ENCODE measurements at regions not wholly inside any gene's neighbourhood (a gene's known extent, or its start where the extent isn't known, plus 50 kb on each side); places are given as distances from the start of the nearest gene placed in this dataset.
"Not testable (repeated sequence)": the region's sequence is repeated elsewhere in the genome, so short reads cannot be mapped to it uniquely, and the experiment has no call there.

DNA sequence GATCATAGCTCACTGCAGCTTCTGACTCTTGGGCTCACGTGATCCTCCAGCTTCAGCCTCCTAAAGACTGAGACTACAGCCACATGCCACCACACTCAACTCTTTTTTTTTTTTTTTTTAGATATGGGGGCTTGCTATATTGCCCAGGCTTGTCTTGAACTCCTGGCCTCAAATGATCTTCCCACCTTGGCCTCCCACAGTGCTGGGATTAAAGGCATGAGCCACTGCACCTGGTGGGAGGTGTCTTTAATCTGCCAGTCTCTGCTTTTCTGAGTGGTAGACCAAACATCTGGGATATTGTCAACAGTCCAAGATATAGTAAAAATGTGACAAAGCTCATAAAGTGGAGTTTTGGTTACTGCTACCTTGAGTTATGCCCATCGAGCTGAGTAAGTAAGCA lies 104.9 kb upstream of the FOXP2 start:
- Histone ChIP-seq H3K4me1 (ENCODE audit: insufficient read depth, low read length) (no peaks in the 10 kb centered on the region), H3K9me3 (ENCODE audit: control insufficient read depth, insufficient read depth, low read length) (no peaks in the 10 kb centered on the region), H3K36me3 (ENCODE audit: insufficient read depth, low read length) (no peaks in the 10 kb centered on the region), H3K9ac (ENCODE audit: low read depth, low read length) (no peak overlapping the region)

DNA sequence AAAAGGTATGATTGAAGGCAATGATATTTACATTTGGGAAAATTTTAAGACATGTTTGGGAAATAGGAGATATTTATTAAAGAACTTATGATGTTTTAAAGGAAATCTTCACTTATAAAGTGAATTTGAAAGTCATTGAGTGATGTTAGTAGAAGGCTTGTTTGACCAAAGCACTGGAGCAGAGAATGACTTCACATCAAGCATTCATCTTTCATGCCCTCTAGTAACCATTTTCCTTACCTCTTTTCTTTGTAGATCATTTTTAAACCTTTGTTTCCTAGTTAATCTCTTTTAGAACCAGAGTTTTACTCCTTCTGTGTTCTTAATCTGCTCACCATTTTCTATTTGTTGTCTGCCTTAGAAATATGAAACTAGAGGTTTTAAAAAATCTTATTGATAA lies 111.3 kb upstream of the FOXP2 start:
- H3K9me3 ChIP-seq (ENCODE audit: control insufficient read depth, insufficient read depth, low read length) = no peaks in the 10 kb centered on the region
- H3K36me3 ChIP-seq (ENCODE audit: insufficient read depth, low read length) = no peaks in the 10 kb centered on the region

DNA sequence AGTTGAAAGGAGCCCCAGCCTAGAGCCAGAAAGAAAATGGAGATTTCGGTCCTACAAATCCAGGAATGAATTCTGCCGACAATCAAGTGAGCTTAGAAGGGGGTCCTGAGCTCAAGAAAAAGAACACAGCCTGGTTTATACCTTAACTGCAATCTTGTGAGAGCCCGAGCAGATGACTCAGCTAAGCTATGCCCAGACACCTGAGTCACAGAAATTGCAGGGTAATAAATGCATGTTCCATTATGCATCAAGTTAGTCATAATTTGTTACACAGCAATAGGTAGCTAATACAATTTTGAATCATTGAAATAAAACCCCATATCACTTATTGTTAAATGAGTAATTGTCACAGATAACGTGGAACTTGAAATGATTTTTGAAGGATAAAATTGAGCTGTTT lies 111.8 kb upstream of the FOXP2 start:
- no peaks in the 10 kb centered on the region for H3K9me3 ChIP-seq (ENCODE audit: control insufficient read depth, insufficient read depth, low read length)
- H3K4me1 ChIP-seq (ENCODE audit: insufficient read depth, low read length) = no peaks in the 10 kb centered on the region
- no peak overlapping the region for H3K9ac ChIP-seq (ENCODE audit: low read depth, low read length)
- H3K36me3 ChIP-seq (ENCODE audit: insufficient read depth, low read length) = no peaks in the 10 kb centered on the region

More for the DNA sequence above, 111.3 kb upstream of the FOXP2 start:
- H3K4me1 ChIP-seq (ENCODE audit: insufficient read depth, low read length) = no peaks in the 10 kb centered on the region
- H3K9ac ChIP-seq (ENCODE audit: low read depth, low read length) = no peak overlapping the region

DNA sequence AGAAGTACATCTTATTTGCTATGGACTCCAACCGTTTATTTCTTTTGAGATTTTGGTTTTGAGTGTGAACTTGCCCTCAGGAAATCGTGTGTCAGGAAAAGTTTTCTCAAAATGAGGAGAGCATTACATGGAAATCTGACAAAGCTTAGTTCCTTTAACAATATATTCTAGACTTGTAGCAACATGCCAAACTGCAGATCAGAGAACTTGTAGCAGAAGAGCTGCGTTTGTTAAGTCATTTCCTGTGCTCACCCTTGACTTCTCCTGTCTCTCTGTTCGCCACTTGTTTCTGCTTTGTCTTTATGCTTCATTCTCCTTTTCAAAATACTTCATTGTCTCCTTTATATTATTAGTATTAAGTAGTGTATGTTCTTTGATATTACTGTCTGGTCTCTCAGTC lies 116.6 kb upstream of the FOXP2 start:
- H3K4me1 ChIP-seq (ENCODE audit: insufficient read depth, low read length) = no peaks in the 10 kb centered on the region

DNA sequence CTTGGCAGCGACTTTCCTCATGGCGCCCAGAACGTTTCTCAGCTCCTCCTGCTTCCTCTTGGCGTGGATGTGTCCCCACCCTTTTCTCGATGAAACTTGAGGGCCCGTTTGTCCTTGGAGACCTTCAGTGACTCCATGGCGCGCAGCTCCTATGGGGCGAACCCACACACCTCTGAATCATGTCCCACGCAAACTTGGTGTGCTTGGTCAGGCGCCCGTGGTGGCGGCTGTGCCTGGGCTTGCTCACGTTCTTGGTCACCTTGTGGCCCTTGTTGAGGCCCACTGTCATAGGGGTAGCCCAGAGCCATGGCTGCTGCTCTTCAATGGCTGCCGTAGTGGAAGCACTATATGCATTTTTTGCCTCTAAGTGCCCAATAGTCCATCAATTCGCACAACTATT lies 117.5 kb upstream of the FOXP2 start:
- Histone ChIP-seq H3K4me1 (ENCODE audit: insufficient read depth, low read length) (no peaks in the 10 kb centered on the region), H3K9ac (ENCODE audit: low read depth, low read length) (no peak overlapping the region), H3K36me3 (ENCODE audit: insufficient read depth, low read length) (no peaks in the 10 kb centered on the region), H3K9me3 (ENCODE audit: control insufficient read depth, insufficient read depth, low read length) (no peaks in the 10 kb centered on the region)

More for the DNA sequence above, 116.6 kb upstream of the FOXP2 start:
- no peaks in the 10 kb centered on the region for H3K36me3 ChIP-seq (ENCODE audit: insufficient read depth, low read length)
- no peaks in the 10 kb centered on the region for H3K9me3 ChIP-seq (ENCODE audit: control insufficient read depth, insufficient read depth, low read length)
- H3K9ac ChIP-seq (ENCODE audit: low read depth, low read length) = no peak overlapping the region

DNA sequence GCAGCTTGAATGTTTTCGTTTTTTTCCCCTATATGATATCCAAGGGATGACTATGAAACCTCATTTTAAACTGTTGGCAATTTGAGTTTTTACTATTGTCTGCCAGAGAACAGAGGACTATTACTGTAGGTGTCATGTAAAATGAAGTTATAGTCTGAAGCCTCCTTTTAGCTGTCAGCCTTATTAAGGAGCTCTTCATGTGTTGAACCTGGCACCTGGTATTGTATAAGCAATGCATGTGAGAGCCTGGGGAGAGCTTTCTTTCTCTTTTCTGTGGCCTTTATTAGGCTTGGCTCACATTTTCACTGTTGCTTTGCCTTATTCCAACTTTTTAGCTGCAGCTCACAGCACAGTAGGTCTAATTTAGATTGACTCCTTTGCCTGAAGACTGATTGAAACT lies 119.1 kb upstream of the FOXP2 start:
- Histone ChIP-seq H3K4me1 (ENCODE audit: insufficient read depth, low read length) (no peaks in the 10 kb centered on the region), H3K9ac (ENCODE audit: low read depth, low read length) (no peak overlapping the region), H3K36me3 (ENCODE audit: insufficient read depth, low read length) (no peaks in the 10 kb centered on the region), H3K9me3 (ENCODE audit: control insufficient read depth, insufficient read depth, low read length) (no peaks in the 10 kb centered on the region)

DNA sequence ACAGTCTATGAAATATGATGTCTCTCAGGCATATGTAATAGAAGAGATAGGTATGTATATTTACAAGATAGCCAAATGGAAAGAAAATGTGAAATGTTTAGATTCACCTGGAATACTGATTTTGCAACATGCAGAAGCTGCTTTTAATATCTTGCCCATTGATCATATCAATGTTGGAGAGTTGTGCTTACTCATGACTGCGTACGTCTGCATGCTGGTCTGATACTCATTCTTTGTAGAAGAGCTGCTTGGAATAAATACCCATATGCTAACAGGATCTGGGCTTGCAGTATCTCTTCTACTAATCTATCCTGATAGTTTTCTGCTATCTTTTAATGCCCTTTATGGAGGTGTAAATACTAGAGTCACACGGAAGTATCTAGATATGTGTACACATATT lies 120.6 kb upstream of the FOXP2 start:
- H3K9me3 ChIP-seq (ENCODE audit: control insufficient read depth, insufficient read depth, low read length) = no peaks in the 10 kb centered on the region
- no peak overlapping the region for H3K9ac ChIP-seq (ENCODE audit: low read depth, low read length)
- no peaks in the 10 kb centered on the region for H3K36me3 ChIP-seq (ENCODE audit: insufficient read depth, low read length)
- no peaks in the 10 kb centered on the region for H3K4me1 ChIP-seq (ENCODE audit: insufficient read depth, low read length)

DNA sequence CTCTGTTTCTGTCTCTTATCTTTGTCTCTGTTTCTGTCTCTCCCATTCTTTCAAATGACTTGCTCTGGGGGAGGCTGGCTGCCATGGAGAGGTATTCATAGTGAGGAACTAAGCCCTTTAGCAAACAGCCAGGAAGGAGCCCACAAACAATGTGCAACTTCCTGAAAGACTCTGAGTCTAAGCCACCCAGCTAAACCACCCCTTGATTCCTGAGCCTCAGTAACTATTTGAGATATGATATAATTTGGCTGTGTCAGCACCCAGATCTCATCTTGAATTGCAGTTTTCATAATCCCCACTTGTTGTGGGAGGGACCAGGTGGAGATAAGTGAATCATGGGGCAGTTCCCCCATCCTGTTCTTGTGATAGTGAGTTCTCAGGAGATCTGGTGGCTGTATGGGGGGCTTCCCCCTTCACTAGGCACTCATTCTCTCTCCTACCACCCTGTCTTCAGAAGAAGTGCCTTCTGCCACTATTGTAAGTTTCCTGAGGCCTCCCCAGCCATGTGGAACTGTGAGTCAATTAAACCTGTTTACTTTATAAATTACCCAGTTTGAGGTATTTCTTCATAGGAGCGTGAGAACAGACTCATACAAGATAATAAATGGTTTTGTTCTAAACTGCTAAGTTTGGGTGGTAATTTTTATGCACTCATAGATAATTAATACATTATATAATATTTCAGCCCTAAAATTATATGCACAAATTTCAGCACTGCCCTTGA lies 121.2 kb upstream of the FOXP2 start:
- Histone ChIP-seq H3K36me3 (ENCODE audit: insufficient read depth, low read length) (no peaks in the 10 kb centered on the region), H3K9ac (ENCODE audit: low read depth, low read length) (no peak overlapping the region), H3K4me1 (ENCODE audit: insufficient read depth, low read length) (no peaks in the 10 kb centered on the region), H3K9me3 (ENCODE audit: control insufficient read depth, insufficient read depth, low read length) (no peaks in the 10 kb centered on the region)

DNA sequence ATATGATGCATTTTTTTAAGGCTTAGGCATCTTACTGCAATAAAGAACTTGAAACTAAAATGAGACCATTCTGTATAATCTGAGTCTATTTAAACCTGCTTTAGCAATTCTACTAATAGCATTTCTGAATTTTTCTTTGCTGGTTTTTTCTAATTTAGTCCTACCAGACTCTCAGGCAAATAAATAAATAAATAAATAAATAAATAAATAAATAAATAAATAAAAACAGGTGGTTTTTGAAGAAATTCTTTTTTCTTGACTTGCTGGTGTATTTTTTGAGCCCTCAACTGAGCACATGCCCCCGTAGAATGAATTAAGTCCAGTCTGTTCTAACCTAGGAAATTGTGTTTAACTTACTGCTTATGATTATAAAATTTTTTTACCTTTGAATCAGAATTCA lies 134.7 kb upstream of the FOXP2 start:
- H3K36me3 ChIP-seq (ENCODE audit: insufficient read depth, low read length) = no peaks in the 10 kb centered on the region
- no peaks in the 10 kb centered on the region for H3K4me1 ChIP-seq (ENCODE audit: insufficient read depth, low read length)

DNA sequence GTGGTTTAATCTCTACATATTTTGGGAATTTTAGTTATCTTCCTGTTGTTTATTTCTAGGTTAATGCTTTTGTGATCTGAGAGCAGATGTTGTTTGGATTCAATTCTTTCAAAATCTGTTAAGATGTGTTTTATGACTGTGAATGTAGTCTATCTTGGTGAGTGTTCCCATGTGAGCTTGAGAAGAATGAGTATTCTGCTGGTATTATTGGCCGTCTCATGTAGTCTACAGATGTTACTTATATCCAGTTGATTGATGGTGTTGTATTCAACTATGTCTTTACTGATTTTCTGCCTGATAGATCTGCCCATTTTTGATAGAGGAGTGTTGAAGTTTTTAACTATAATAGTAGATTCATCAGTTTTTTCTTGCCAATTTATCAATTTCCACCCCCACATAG lies 141.4 kb upstream of the FOXP2 start:
- no peak overlapping the region for H3K9ac ChIP-seq (ENCODE audit: low read depth, low read length)
- no peaks in the 10 kb centered on the region for H3K4me1 ChIP-seq (ENCODE audit: insufficient read depth, low read length)
- H3K9me3 ChIP-seq (ENCODE audit: control insufficient read depth, insufficient read depth, low read length) = no peaks in the 10 kb centered on the region
- no peaks in the 10 kb centered on the region for H3K36me3 ChIP-seq (ENCODE audit: insufficient read depth, low read length)

More for the DNA sequence above, 134.7 kb upstream of the FOXP2 start:
- H3K9me3 ChIP-seq (ENCODE audit: control insufficient read depth, insufficient read depth, low read length) = no peaks in the 10 kb centered on the region
- no peak overlapping the region for H3K9ac ChIP-seq (ENCODE audit: low read depth, low read length)

DNA sequence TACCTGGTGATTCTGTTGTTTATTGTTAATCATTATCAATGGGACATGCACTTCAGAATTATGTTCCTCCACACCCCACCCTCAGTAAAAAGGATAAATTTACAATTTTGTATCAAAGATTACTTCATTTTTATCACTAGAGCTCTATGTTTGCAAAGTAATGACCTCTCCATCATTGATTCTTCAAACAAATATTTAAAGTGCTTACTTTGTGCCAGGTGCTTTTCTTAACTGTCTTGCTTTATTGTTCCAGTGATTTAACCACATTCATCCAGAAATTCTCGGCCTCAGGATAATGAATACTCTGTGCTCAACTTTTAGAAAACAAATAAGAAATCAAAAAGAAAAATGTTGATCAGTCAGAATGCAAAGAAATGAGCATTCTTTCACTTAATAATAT lies 144.9 kb upstream of the FOXP2 start:
- no peak overlapping the region for H3K9ac ChIP-seq (ENCODE audit: low read depth, low read length)
- no peaks in the 10 kb centered on the region for H3K4me1 ChIP-seq (ENCODE audit: insufficient read depth, low read length)
- H3K36me3 ChIP-seq (ENCODE audit: insufficient read depth, low read length) = no peaks in the 10 kb centered on the region
- H3K9me3 ChIP-seq (ENCODE audit: control insufficient read depth, insufficient read depth, low read length) = no peaks in the 10 kb centered on the region; the same call in 1 of the 2 replicates

DNA sequence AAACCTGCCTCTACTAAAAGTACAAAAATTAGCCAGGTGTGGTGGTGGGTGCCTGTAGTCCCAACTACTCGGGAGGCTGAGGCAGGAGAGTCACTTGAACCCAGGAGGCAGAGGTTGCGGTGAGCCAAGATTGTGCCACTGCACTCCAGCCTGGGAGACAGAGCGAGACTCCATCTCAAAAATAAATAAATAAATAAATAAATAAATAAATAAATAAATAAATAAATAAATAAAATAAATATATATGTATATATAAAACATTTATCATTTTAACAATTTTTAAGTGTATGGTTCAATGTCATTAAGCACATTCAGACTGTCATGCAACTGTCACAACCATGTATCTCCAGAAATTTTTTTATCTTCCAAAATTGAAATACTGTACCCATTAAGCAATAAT lies 147.1 kb upstream of the FOXP2 start:
- not testable (repeated sequence) for H3K36me3 ChIP-seq (ENCODE audit: insufficient read depth, low read length); H3K4me1 ChIP-seq (ENCODE audit: insufficient read depth, low read length); H3K9ac ChIP-seq (ENCODE audit: low read depth, low read length); H3K9me3 ChIP-seq (ENCODE audit: control insufficient read depth, insufficient read depth, low read length)

DNA sequence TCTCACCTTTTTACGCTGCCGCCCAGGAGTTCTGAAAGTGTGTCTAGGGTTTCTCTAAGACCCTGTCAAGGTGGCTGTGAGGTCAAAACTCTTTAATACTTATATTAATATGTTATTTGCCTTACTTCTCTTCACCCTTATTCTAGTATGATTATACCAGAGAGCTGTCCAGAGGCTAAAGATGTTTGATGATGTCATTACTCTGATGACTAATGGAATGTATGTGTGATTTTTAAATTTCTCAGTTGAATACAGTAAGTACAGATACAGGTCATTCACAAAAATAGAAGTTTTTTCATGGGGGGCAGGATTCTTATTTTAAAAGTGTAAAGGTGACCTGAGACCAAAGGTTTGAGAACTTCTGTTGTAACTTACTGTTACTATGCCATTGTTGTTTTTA lies 150.6 kb upstream of the FOXP2 start:
- Histone ChIP-seq H3K9ac (ENCODE audit: low read depth, low read length) (no peak overlapping the region), H3K4me1 (ENCODE audit: insufficient read depth, low read length) (no peaks in the 10 kb centered on the region), H3K36me3 (ENCODE audit: insufficient read depth, low read length) (no peaks in the 10 kb centered on the region), H3K9me3 (ENCODE audit: control insufficient read depth, insufficient read depth, low read length) (no peaks in the 10 kb centered on the region; the same call in 1 of the 2 replicates)

DNA sequence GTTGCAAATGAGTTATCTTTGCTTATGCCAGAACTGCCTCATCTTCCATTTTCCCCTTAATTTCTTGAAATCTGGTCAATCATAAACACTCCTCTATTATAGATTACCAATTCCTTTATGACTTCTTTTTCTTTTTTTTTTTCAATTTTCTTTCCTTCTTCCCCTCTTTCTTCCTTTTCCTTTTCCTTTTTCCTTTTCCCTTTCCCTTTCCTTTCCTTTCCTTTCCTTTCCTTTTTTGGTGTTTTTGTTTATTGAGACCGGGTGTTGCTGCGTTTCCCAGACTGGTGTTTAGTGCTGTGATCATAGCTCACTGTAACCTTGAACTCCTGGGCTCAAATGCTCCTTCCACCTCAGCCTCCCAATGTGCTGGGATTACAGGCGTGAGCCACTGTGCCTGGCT lies 151.4 kb upstream of the FOXP2 start:
- H3K4me1 ChIP-seq (ENCODE audit: insufficient read depth, low read length) = no peaks in the 10 kb centered on the region
- no peaks in the 10 kb centered on the region; the same call in 1 of the 2 replicates for H3K9me3 ChIP-seq (ENCODE audit: control insufficient read depth, insufficient read depth, low read length)
- H3K9ac ChIP-seq (ENCODE audit: low read depth, low read length) = no peak overlapping the region
- no peaks in the 10 kb centered on the region for H3K36me3 ChIP-seq (ENCODE audit: insufficient read depth, low read length)

DNA sequence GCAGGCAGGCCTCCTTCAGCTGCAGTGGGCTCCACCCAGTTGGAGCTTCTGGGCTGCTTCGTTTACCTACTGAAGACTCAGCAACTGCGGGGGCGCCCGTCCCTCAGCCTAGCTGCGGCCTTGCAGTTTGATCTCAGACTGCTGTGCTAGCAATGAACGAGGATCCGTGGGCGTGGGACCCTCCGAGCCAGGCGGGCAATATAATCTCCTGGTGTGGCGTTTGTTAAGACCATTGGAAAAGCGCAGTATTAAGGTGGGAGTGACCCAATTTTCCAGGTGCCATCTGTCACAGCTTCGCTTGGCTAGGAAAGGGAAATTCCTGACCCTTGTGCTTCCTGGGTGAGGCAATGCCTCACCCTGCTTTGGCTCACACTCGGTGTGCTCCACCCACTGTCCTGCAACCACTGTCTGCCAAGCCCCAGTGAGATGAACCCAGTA lies 159.2 kb upstream of the FOXP2 start:
- H3K36me3 ChIP-seq (ENCODE audit: insufficient read depth, low read length) = no peaks in the 10 kb centered on the region
- H3K9ac ChIP-seq (ENCODE audit: low read depth, low read length) = no peak overlapping the region
- H3K9me3 ChIP-seq (ENCODE audit: control insufficient read depth, insufficient read depth, low read length) = no peaks in the 10 kb centered on the region
- no peaks in the 10 kb centered on the region for H3K4me1 ChIP-seq (ENCODE audit: insufficient read depth, low read length)

Data from ES-I3 (cell line).